Activated CD8-positive, alpha-beta T cell treated with anti-CD3 and anti-CD28 coated beads for 36 hours (primary cell): ENCODE measurements at regions not wholly inside any gene's neighbourhood (a gene's known extent, or its start where the extent isn't known, plus 50 kb on each side); places are given as distances from the start of the nearest gene placed in this dataset.

Experiments used
- ATAC-seq: fragments of 200-7000 bp; cut with Tn5 transposase; one replicate; pipeline ENCODE4 v1.10.0; 2021; ENCODE audit warnings: mild to moderate bottlenecking, moderate library complexity
- CTCF ChIA-PET: fragments of 350-600 bp; sonication (Branson Sonifier 250); formaldehyde crosslinking; loops from one replicate; lab custom pipeline; 2021; ENCODE audit warnings: antibody characterized with exemption; lab: Charles Lee
- POLR2A ChIA-PET: fragments of 350-600 bp; sonication (Branson Sonifier 250); formaldehyde crosslinking; loops from one replicate; lab custom pipeline; 2021; ENCODE audit warnings: antibody characterized with exemption; lab: Charles Lee
- DNase-seq: peaks from one replicate; pipeline ENCODE4 v3.0.0-alpha.2; 2020
- H3K27ac Mint-ChIP-seq: one replicate; pipeline ENCODE4 v1.8.0; 2021; ENCODE audit warnings: mild to moderate bottlenecking, mixed read lengths
- H3K27me3 Mint-ChIP-seq: one replicate; pipeline ENCODE4 v1.8.0; 2021; ENCODE audit warnings: mixed read lengths
- H3K36me3 Mint-ChIP-seq: one replicate; pipeline ENCODE4 v1.8.0; 2021; ENCODE audit warnings: low read depth, mixed read lengths
- H3K4me1 Mint-ChIP-seq: one replicate; pipeline ENCODE4 v1.8.0; 2021; ENCODE audit warnings: low read depth, mixed read lengths
- H3K4me3 Mint-ChIP-seq: one replicate; pipeline ENCODE4 v1.8.0; 2021; ENCODE audit warnings: mild to moderate bottlenecking, moderate library complexity, mixed read lengths
- H3K9me3 Mint-ChIP-seq: one replicate; pipeline ENCODE4 v1.8.0; 2021; ENCODE audit warnings: mixed read lengths
- CTCF ChIP-seq: fragments of 200-600 bp; IDR thresholded peaks from one replicate; pipeline ENCODE4 v1.8.0; 2022; ENCODE audit warnings: antibody characterized with exemption, mild to moderate bottlenecking
- intact Hi-C: fragments of 100-400 bp; cut with micrococcal nuclease; formaldehyde crosslinking; loops from one replicate; pipeline ENCODE4 v1.10.0; 2022

- no peaks in the 10 kb centered on the region for H3K27me3 Mint-ChIP-seq
- no peak for ATAC-seq
- no peaks in the 10 kb centered on the region for H3K36me3 Mint-ChIP-seq
Observed at GRCh38 chr4:12507868-12508481, 976.2 kb downstream of the RAB28 start.

GRCh38 chr4:12500409-12500808, 983.7 kb downstream of the RAB28 start:
- ChIA-PET POLR2A (no interaction called here), CTCF (no interaction called here)
- no peaks in the 10 kb centered on the region for H3K4me1 Mint-ChIP-seq
- no peaks in the 10 kb centered on the region for H3K36me3 Mint-ChIP-seq
- intact Hi-C loops: no loop called here
- H3K27ac Mint-ChIP-seq: no peak overlapping the region
- no peak for TF ChIP-seq CTCF
- DNase-seq (no peak), ATAC-seq (no peak)
- no peak overlapping the region for H3K4me3 Mint-ChIP-seq
- no peaks in the 10 kb centered on the region for H3K27me3 Mint-ChIP-seq
- no peaks in the 10 kb centered on the region for H3K9me3 Mint-ChIP-seq

More at GRCh38 chr4:12507868-12508481, 976.2 kb downstream of the RAB28 start:
- intact Hi-C loops: no loop called here
- Mint-ChIP-seq H3K4me3 (no peak overlapping the region), H3K9me3 (peaks cover 3% of the 10 kb centered on the region), H3K4me1 (no peaks in the 10 kb centered on the region), H3K27ac (no peak overlapping the region)
- ChIA-PET POLR2A (no interaction called here), CTCF (no interaction called here)
- no peak for DNase-seq
- no peak for TF ChIP-seq CTCF

GRCh38 chr4:12499693-12500092, 984.4 kb downstream of the RAB28 start:
- no peak for TF ChIP-seq CTCF
- DNase-seq (no peak), ATAC-seq (no peak)
- Mint-ChIP-seq H3K9me3 (no peaks in the 10 kb centered on the region), H3K36me3 (no peaks in the 10 kb centered on the region), H3K4me1 (no peaks in the 10 kb centered on the region), H3K27me3 (no peaks in the 10 kb centered on the region), H3K4me3 (no peak overlapping the region), H3K27ac (no peak overlapping the region)
- ChIA-PET CTCF (no interaction called here), POLR2A (no interaction called here)
- intact Hi-C loops: no loop called here

- CTCF ChIA-PET: no interaction called here
- no peak for TF ChIP-seq CTCF
- DNase-seq (no peak), ATAC-seq (no peak)
- Mint-ChIP-seq H3K27ac (no peak overlapping the region), H3K27me3 (no peaks in the 10 kb centered on the region), H3K9me3 (no peaks in the 10 kb centered on the region), H3K36me3 (no peaks in the 10 kb centered on the region), H3K4me1 (no peaks in the 10 kb centered on the region), H3K4me3 (no peak overlapping the region)
- intact Hi-C loops: no loop called here
- POLR2A ChIA-PET: no interaction called here
Observed at GRCh38 chr4:12495211-12495610, 988.9 kb downstream of the RAB28 start.

- Mint-ChIP-seq H3K4me1 (no peaks in the 10 kb centered on the region), H3K27ac (no peak overlapping the region), H3K9me3 (peaks cover 2% of the 10 kb centered on the region), H3K27me3 (no peaks in the 10 kb centered on the region), H3K36me3 (no peaks in the 10 kb centered on the region), H3K4me3 (no peak overlapping the region)
- DNase-seq (no peak), ATAC-seq (no peak)
- ChIA-PET CTCF (no interaction called here), POLR2A (no interaction called here)
- TF ChIP-seq CTCF: no peak
- intact Hi-C loops: no loop called here
Observed at GRCh38 chr4:12492730-12493393, 991.3 kb downstream of the RAB28 start.
